HL-60 (cell line): ENCODE measurements at regions not wholly inside any gene's neighbourhood (a gene's known extent, or its start where the extent isn't known, plus 50 kb on each side); places are given as distances from the start of the nearest gene placed in this dataset.

Experiments
- CTCF ChIP-seq: IDR thresholded peaks from one replicate; pipeline ENCODE4 v1.5.1; 2011; ENCODE audit warnings: low read length, control low read depth, inconsistent platforms; ENCODE audit not compliant: insufficient read depth
- GABPA ChIP-seq: IDR thresholded peaks from 2 replicates; pipeline ENCODE4 v1.6.1; 2012; ENCODE audit warnings: low read depth
- POLR2AphosphoS5 ChIP-seq: IDR thresholded peaks from 2 replicates; pipeline ENCODE4 v1.6.1; 2012; ENCODE audit warnings: low read depth

- no peak for TF ChIP-seq POLR2AphosphoS5
- no peak for TF ChIP-seq CTCF
- no peak for TF ChIP-seq GABPA
These were observed 379.6 kb downstream of the FLRT2 start for GRCh38 chr14:85909581-85909980.
